Activated T-helper 1 cell treated with anti-CD3 and anti-CD28 coated beads, Interleukin-12 subunit alpha, Interleukin-12 subunit beta, Interleukin-2, Interleukin-4 antibody, amounts not matched to agents 30 ng/mL and 10 ng/mL and 1 ng/mL, durations not matched to agents 14 hours and 24 hours and 36 hours (primary cell): ENCODE measurements at regions not wholly inside any gene's neighbourhood (a gene's known extent, or its start where the extent isn't known, plus 50 kb on each side); places are given as distances from the start of the nearest gene placed in this dataset.

ENCODE experiments used
- DNase-seq: peaks from one replicate; pipeline ENCODE4 v3.0.0; 2021; ENCODE audit warnings: low spot score
- H3K27ac Mint-ChIP-seq: one replicate; pipeline ENCODE4 v1.8.0; 2021; ENCODE audit warnings: mild to moderate bottlenecking, mixed read lengths
- H3K27me3 Mint-ChIP-seq: one replicate; pipeline ENCODE4 v1.8.0; 2022; ENCODE audit warnings: mild to moderate bottlenecking, moderate library complexity, mixed read lengths; ENCODE audit not compliant: insufficient read depth
- H3K36me3 Mint-ChIP-seq: one replicate; pipeline ENCODE4 v1.8.0; 2021; ENCODE audit warnings: low read depth, mixed read lengths
- H3K4me1 Mint-ChIP-seq: one replicate; pipeline ENCODE4 v1.8.0; 2021; ENCODE audit warnings: low read depth, mixed read lengths
- H3K4me3 Mint-ChIP-seq: one replicate; pipeline ENCODE4 v1.8.0; 2021; ENCODE audit warnings: mild to moderate bottlenecking, moderate library complexity, mixed read lengths
- H3K9me3 Mint-ChIP-seq: one replicate; pipeline ENCODE4 v1.8.0; 2021; ENCODE audit warnings: mixed read lengths
- intact Hi-C: fragments of 100-400 bp; cut with micrococcal nuclease; formaldehyde crosslinking; loops from one replicate; pipeline ENCODE4 v1.15.1; 2024

DNA sequence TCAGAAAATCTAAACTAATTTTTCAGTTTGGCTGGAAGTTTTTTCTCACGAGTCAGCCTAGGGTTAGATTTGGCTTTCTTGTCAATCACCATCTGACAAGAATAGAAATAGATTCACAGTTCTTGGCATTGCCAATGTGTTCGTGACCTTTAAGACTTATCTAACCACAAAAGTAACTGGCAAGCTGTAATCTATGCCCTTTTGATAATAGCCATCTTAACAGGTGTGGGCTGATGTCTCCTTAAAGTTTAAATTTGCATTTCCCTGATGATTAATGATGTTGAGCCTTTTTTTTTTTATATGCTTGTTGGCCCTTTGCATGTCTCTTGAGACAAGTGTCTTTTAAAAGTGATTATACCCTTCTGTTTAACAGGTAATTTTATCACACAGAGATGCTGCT is 460.3 kb upstream of the PRKX start:
- Mint-ChIP-seq H3K27me3 (no peaks in the 10 kb centered on the region), H3K4me1 (no peaks in the 10 kb centered on the region), H3K27ac (no peak overlapping the region), H3K36me3 (no peaks in the 10 kb centered on the region), H3K4me3 (no peak overlapping the region), H3K9me3 (no peaks in the 10 kb centered on the region)
- intact Hi-C loops = no loop called here
- no peak for DNase-seq

DNA sequence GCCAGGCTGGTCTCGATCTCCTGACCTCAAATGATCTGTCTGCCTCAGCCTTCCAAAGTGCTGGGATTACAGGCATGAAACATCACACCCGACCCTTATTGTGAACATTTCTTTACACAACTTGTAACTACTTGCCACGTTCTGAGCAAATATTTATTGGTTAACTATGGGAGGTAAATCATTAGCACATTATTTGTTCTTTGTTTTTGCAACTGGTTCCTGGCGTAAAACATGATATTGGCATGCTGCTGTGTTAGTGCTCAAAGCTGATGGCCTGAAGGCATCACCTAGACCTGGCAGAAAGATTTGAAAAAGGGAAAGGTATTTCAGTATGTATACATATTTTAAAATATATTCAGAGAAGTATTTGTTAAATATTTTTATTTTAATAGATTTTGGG is 438.3 kb upstream of the PRKX start:
- Mint-ChIP-seq H3K4me1 (no peaks in the 10 kb centered on the region), H3K4me3 (no peak overlapping the region), H3K36me3 (no peaks in the 10 kb centered on the region), H3K27me3 (no peaks in the 10 kb centered on the region), H3K9me3 (no peaks in the 10 kb centered on the region), H3K27ac (no peak overlapping the region)
- DNase-seq = no peak
- intact Hi-C loops = no loop called here

DNA sequence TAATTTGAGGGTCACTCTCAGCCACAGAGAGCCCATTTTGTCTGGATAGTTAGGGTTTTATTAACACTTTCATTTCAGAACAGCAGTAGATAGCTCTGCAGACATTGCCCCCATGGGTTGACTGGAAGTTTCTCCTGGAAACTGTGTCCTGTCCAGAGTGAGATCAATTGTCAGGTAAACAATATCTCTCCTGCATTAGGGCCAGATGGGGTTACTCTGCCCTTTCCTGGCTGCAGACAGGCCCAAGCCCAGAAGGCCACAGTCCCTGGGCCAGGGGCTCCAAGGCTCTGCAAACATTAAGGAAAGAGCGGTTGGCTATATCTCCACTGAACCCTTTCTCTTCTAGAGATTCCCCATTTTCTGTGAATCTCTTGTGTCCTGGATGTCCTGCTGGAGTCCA is 436.8 kb upstream of the PRKX start:
- H3K27me3 Mint-ChIP-seq = no peaks in the 10 kb centered on the region
- no peaks in the 10 kb centered on the region for H3K9me3 Mint-ChIP-seq
- no peak overlapping the region for H3K27ac Mint-ChIP-seq
- no peaks in the 10 kb centered on the region for H3K36me3 Mint-ChIP-seq
- no peak overlapping the region for H3K4me3 Mint-ChIP-seq
- no peaks in the 10 kb centered on the region for H3K4me1 Mint-ChIP-seq
- intact Hi-C loops = no loop called here
- no peak for DNase-seq

DNA sequence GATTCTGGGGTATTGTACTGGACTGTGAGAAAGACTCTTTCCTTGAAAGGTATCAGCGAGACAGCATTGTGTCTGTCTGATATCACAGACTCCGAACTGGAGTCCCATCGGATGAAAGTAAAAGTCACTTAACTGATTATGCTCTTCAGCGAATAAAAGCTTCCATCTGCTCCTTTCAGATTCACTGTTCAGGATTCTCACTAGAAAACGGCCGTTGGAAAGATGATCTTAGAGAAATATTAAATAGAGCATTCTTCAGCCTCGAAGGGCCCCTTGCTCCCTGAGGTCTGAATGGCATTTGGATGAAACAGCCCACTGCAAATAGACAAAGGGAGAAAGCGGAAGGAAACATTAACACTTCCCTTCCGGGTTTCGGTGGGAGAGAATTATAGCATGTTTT is 416.2 kb upstream of the PRKX start:
- Mint-ChIP-seq H3K4me3 (no peak overlapping the region), H3K27ac (no peak overlapping the region), H3K27me3 (no peaks in the 10 kb centered on the region), H3K9me3 (no peaks in the 10 kb centered on the region), H3K4me1 (no peaks in the 10 kb centered on the region), H3K36me3 (no peaks in the 10 kb centered on the region)
- intact Hi-C loops = no loop called here
- DNase-seq = no peak

DNA sequence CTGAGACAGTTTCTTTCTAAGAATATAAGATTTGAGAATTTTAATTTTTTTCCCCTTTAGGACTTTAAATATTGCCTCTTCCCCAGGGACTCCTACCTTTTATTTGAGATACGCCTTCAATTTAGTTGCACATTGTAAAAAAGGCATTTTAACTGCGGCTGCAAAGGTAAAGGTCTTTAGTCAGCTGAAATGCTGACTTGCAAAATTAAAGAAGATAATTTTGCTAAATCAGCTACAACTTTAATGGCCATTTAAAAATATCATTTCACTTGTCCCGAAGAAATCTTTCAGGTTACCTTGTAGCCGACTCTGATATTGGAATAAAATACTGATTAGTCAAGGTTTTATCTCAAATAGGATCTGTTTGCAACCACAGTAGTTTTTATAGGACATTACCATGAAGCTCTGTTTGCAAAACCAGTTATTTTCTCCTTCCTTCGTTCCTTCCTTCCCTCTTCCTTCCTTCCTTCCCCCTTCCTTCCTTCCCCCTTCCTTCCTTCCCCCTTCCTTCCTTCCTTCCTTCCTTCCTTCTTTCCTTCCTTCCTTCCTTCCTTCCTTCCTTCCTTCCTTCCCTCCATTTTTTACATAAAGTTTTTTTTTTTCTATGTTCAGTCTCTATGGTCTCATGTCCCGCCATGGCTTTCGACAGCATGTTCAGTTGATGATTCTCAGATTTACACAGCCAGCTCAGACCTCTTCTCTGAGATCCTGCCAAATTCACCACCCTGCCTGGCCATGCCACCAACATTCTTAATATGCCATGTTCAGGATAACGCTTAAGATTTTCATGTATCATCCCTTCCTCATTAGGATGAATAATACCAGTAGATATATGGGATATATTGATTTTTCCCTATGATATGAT is 405.4 kb upstream of the PRKX start:
- Mint-ChIP-seq H3K4me3 (no peak overlapping the region), H3K27me3 (no peaks in the 10 kb centered on the region), H3K9me3 (no peaks in the 10 kb centered on the region), H3K27ac (no peak overlapping the region), H3K4me1 (no peaks in the 10 kb centered on the region), H3K36me3 (no peaks in the 10 kb centered on the region)
- DNase-seq = no peak
- intact Hi-C loops = no loop called here

DNA sequence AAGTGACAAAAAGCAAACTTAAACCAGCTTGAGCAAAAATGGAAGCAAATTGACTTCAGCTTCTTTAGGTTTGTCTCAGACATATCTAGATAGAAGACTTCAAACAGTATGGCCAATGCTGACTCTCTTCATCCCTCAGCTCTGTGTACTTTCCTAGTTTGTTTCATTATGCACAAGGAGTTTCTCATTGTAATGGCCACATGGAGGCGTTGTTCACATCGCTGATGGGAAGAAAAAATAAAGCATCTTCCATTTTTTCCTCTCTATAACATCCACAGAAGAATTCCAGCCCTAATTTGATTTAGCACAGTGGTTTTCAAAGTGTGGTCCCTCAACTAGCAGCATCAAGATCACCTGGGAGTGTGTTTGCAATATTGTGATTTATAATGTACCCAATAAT is 397.5 kb upstream of the PRKX start:
- Mint-ChIP-seq H3K4me3 (no peak overlapping the region), H3K4me1 (no peaks in the 10 kb centered on the region), H3K27me3 (no peaks in the 10 kb centered on the region), H3K36me3 (no peaks in the 10 kb centered on the region), H3K9me3 (no peaks in the 10 kb centered on the region), H3K27ac (no peak overlapping the region)
- intact Hi-C loops = no loop called here
- no peak for DNase-seq

DNA sequence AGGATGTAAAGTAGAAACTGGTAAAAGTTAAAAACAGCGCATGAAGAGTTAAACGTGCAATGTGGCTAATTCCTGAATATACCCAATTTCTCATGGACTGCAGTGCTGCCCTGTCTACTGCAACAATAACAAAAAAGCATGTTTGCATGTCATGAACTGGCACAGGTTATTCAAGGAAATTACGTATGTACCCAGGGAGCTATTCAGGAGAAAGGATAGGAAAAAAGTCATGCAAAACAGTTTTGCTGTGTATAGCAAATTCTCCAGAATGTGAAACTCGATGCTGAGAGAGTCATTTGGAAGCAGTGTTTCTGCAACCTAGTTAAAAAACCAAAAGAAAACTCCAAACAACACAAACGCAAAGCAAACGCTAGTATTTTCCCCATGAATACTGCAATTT is 381.5 kb upstream of the PRKX start:
- Mint-ChIP-seq H3K9me3 (no peaks in the 10 kb centered on the region), H3K4me1 (no peaks in the 10 kb centered on the region), H3K4me3 (no peak overlapping the region), H3K27ac (no peak overlapping the region), H3K36me3 (no peaks in the 10 kb centered on the region), H3K27me3 (no peaks in the 10 kb centered on the region)
- intact Hi-C loops = no loop called here
- DNase-seq = no peak

DNA sequence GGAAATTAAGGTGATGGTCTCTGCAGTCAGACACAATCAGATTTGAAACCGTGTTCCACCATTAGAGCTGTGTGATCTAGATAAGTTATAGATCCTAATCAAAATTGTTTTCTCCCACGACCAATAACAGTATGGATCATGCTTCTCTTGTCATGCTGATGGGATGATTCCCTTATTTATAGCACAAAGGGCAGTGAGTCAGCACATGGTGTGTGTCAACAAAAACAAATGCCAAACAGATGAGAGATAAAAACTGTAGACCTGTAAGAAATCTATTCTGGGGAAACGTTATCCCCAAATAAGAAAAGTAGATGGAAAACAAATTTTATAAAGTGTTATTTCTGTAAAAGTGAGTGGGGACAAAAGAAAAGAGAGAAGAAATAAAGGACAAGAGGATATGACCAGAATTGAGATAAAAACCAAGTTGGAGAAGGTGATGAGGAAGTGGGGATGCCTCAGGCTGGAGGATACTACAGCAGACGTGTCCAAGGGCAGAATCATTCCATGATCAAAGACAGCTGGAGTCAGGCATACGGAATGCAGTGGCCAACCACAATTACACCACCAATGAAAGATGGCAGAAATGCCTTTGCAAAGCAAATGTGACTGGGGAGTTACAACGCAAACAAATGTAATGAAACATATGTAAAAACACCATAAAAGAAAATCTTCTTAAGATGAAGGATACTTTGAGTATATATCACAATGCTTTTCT is 377.8 kb upstream of the PRKX start:
- intact Hi-C loops = no loop called here
- Mint-ChIP-seq H3K9me3 (no peaks in the 10 kb centered on the region), H3K36me3 (no peaks in the 10 kb centered on the region), H3K4me3 (no peak overlapping the region), H3K27ac (no peak overlapping the region), H3K4me1 (no peaks in the 10 kb centered on the region), H3K27me3 (no peaks in the 10 kb centered on the region)
- no peak for DNase-seq

DNA sequence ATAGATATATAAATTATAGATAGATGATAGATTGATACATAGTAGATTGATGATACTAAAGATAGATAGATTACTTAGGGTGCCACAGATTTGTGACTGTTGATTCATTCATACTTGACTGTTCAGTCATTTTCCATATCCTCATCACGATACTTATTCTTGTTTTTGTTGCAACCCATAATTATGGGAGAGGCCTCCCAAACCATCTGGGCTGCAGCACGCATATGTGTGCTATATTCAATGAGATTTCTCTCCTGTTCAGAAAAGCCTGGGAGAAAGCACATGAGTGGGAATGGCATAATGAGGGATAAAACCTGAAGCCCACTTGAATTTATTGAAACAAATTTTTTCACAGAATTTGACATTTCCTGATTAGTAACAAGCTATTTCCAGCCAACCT is 346.4 kb upstream of the PRKX start:
- no peaks in the 10 kb centered on the region for H3K27me3 Mint-ChIP-seq
- H3K4me1 Mint-ChIP-seq = no peaks in the 10 kb centered on the region
- H3K27ac Mint-ChIP-seq = no peak overlapping the region
- no peak overlapping the region for H3K4me3 Mint-ChIP-seq
- no peak for DNase-seq
- H3K36me3 Mint-ChIP-seq = no peaks in the 10 kb centered on the region
- no peaks in the 10 kb centered on the region for H3K9me3 Mint-ChIP-seq
- intact Hi-C loops = no loop called here

DNA sequence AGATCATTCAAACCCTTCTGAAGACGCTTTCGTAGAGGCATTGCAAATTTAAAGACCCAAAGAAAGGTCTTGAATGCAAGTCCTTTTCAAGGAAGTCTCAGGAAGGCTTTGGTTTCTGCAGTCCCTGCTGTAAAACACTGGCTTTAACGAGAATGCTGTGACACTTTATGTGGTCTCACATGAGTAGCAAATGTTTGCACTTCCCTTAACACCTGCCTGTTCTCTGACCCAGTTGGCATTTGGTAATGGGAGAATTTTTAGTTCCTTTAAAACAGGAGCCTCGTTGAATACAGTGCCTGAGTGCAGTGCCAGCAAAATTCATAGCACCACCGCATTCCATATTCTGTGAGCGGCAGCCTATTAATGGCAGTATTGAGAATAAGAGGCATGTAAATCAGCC is 330.5 kb upstream of the PRKX start:
- DNase-seq = no peak
- Mint-ChIP-seq H3K9me3 (no peaks in the 10 kb centered on the region), H3K4me1 (no peaks in the 10 kb centered on the region), H3K36me3 (no peaks in the 10 kb centered on the region), H3K27ac (no peak overlapping the region), H3K27me3 (no peaks in the 10 kb centered on the region), H3K4me3 (no peak overlapping the region)
- intact Hi-C loops = no loop called here

DNA sequence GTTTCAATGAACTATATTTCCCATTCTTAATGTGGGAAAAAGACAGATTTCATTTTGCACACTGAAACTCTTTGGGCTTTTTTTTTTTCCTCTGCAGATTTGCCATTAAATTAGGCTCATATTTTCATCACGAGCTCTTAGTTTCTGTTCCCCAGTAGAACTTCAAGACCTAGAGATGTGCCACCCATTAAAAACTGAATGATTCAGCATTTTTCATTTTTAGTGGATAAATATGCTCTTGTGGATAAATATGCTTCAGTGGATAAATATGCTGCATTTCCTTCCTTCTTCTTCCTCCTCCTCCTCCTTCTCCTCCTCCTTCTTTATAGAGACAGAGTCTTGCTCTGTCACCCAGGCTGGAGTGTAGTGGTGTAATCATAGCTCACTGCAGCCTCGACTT is 322.4 kb upstream of the PRKX start:
- H3K4me1 Mint-ChIP-seq = no peaks in the 10 kb centered on the region

DNA sequence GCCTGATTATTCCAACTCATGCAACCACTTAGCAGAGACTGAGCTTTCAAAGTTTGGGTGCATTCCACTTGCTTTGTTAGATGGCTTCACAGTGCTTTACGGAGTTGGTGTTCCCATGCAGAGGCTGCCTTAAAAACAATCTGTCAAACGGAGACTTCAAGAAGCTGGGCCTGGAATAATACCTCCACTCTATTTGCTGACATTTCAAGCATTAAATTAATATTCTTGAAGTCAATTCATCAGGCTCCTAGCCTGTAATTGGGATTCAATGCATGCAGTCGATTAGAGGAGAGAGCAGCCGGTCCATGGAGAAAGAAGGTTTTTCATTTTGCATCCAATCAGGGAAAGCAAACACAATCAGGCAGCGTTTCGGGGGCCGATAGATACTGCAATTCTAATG is 314.7 kb upstream of the PRKX start:
- Mint-ChIP-seq H3K36me3 (no peaks in the 10 kb centered on the region), H3K4me1 (no peaks in the 10 kb centered on the region), H3K27ac (no peak overlapping the region), H3K27me3 (no peaks in the 10 kb centered on the region), H3K4me3 (no peak overlapping the region), H3K9me3 (no peaks in the 10 kb centered on the region)
- no peak for DNase-seq
- intact Hi-C loops = no loop called here

More for the DNA sequence above, 322.4 kb upstream of the PRKX start:
- H3K9me3 Mint-ChIP-seq = no peaks in the 10 kb centered on the region
- intact Hi-C loops = no loop called here
- no peak overlapping the region for H3K27ac Mint-ChIP-seq
- no peaks in the 10 kb centered on the region for H3K27me3 Mint-ChIP-seq
- H3K4me3 Mint-ChIP-seq = no peak overlapping the region
- no peak for DNase-seq
- no peaks in the 10 kb centered on the region for H3K36me3 Mint-ChIP-seq

DNA sequence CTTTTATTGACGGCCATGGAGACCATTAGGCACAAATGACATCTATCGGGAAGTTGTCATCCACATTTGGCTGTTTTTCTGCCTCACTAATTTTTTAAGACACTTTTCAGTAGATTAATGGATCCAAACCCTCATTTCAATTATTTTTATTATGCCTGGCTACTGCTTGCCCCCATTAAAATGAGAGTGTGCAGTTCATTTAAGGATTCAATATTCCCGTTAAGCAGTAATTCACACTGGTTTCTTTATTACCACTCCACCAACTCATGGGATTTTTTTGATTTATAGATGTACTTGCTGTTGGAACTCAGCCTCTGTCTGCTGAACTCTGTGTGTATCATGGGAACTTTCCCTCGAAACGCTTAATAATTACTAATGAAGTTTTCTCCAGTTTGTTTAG is 291.8 kb upstream of the PRKX start:
- no peak for DNase-seq
- Mint-ChIP-seq H3K9me3 (no peaks in the 10 kb centered on the region), H3K27ac (no peak overlapping the region), H3K36me3 (no peaks in the 10 kb centered on the region), H3K27me3 (no peaks in the 10 kb centered on the region), H3K4me1 (no peaks in the 10 kb centered on the region), H3K4me3 (no peak overlapping the region)
- intact Hi-C loops = no loop called here
